Liver (tissue), 8 donors: ENCODE measurements at regions not wholly inside any gene's neighbourhood (a gene's known extent, or its start where the extent isn't known, plus 50 kb on each side); places are given as distances from the start of the nearest gene placed in this dataset.

ENCODE experiments used
- DNase-seq: peaks from one replicate; pipeline ENCODE4 v3.0.0-alpha.2; 2017; ENCODE audit warnings: low spot score
- H3K27ac ChIP-seq, 2 donors: one replicate each; pipeline ENCODE4 v1.7.0; 2013; ENCODE audit warnings: inconsistent platforms in 2 of 2, low read length in 2 of 2, control low read depth in 1 of 2, low read depth in 1 of 2, mild to moderate bottlenecking in 1 of 2
- H3K27me3 ChIP-seq, 4 donors: one replicate each; pipeline versions ENCODE4 v1.6.1 to v1.7.0; 2013; ENCODE audit warnings: low read length in 3 of 4, inconsistent platforms in 1 of 4, mild to moderate bottlenecking in 1 of 4, moderate library complexity in 1 of 4; ENCODE audit not compliant: control insufficient read depth in 4 of 4, insufficient read depth in 4 of 4
- H3K36me3 ChIP-seq, 4 donors: one replicate each; pipeline versions ENCODE4 v1.6.1 to v1.7.0; 2013; ENCODE audit warnings: low read length in 3 of 4, mild to moderate bottlenecking in 3 of 4, low read depth in 1 of 4, moderate library complexity in 1 of 4; ENCODE audit not compliant: control insufficient read depth in 4 of 4, insufficient read depth in 3 of 4
- H3K4me1 ChIP-seq, 4 donors: one replicate each; pipeline versions ENCODE4 v1.6.1 to v1.7.0; 2013; ENCODE audit warnings: low read length in 3 of 4, mild to moderate bottlenecking in 3 of 4, moderate library complexity in 1 of 4; ENCODE audit not compliant: control insufficient read depth in 4 of 4, insufficient read depth in 4 of 4
- H3K4me3 ChIP-seq, 3 donors: one replicate each; pipeline versions ENCODE4 v1.6.1 to v1.7.0; 2013; ENCODE audit warnings: low read length in 3 of 3, control low read depth in 1 of 3, low read depth in 1 of 3, mild to moderate bottlenecking in 1 of 3
- H3K9ac ChIP-seq, 2 donors: one replicate each; pipeline ENCODE4 v1.7.0; 2013; ENCODE audit warnings: low read length in 2 of 2, mild to moderate bottlenecking in 2 of 2, moderate library complexity in 2 of 2, control low read depth in 1 of 2, low read depth in 1 of 2
- H3K9me3 ChIP-seq, 4 donors: one replicate each; pipeline versions ENCODE4 v1.6.1 to v1.7.0; 2013; ENCODE audit warnings: low read length in 3 of 4; ENCODE audit not compliant: control insufficient read depth in 4 of 4
- EGR1 ChIP-seq, 2 donors: IDR thresholded peaks; 2 replicates each; pipeline ENCODE4 v1.6.1; 2016 to 2018; ENCODE audit warnings: antibody characterized with exemption in 2 of 2, low read depth in 2 of 2
- FOXA2 ChIP-seq: IDR thresholded peaks from 2 replicates; pipeline ENCODE4 v1.6.1; 2016; ENCODE audit warnings: antibody characterized with exemption
- GABPA ChIP-seq, 2 donors: IDR thresholded peaks in 1 of 2; conservative IDR thresholded peaks in 1 of 2; 2 replicates each; pipeline ENCODE4 v1.6.1; 2016; ENCODE audit warnings: antibody characterized with exemption in 2 of 2, mild to moderate bottlenecking in 1 of 2, moderate library complexity in 1 of 2
- HNF4A ChIP-seq, 2 donors: conservative IDR thresholded peaks; 2 replicates each; pipeline ENCODE4 v1.6.1; 2016; ENCODE audit warnings: antibody characterized with exemption in 2 of 2, mild to moderate bottlenecking in 2 of 2
- HNF4G ChIP-seq: IDR thresholded peaks from 2 replicates; pipeline ENCODE4 v1.6.1; 2016; ENCODE audit warnings: antibody characterized with exemption
- JUND ChIP-seq, 2 donors: IDR thresholded peaks; 2 replicates each; pipeline ENCODE4 v1.6.1; 2016; ENCODE audit warnings: antibody characterized with exemption in 2 of 2
- SP1 ChIP-seq: IDR thresholded peaks from 2 replicates; pipeline ENCODE4 v1.6.1; 2018; ENCODE audit warnings: antibody characterized with exemption, mild to moderate bottlenecking
- WGBS: extraction: QIAGEN DNeasy Blood & Tissue Kit; methylation state at CpG from one replicate; pipeline ENCODE4 v1.1.7; 2013; 5-methylcytosine and 5-hydroxymethylcytosine counted together
- TF ChIP-seq, protein P1 (sequence below): IDR thresholded peaks from 2 replicates; pipeline ENCODE4 v1.6.1; 2016; ENCODE audit warnings: antibody characterized with exemption
- TF ChIP-seq, protein P2 (sequence below): IDR thresholded peaks from 2 replicates; pipeline ENCODE4 v1.6.1; 2016; ENCODE audit warnings: antibody characterized with exemption
- TF ChIP-seq, protein P3 (sequence below): fragments of 150-350 bp; IDR thresholded peaks from 2 replicates; pipeline ENCODE4 v1.5.1; 2017; ENCODE audit warnings: improper control_type of control experiment, low read depth, low read length; ENCODE audit not compliant: missing input control
- TF ChIP-seq, protein P4 (sequence below): IDR thresholded peaks from 2 replicates; pipeline ENCODE4 v1.6.1; 2016; ENCODE audit warnings: antibody characterized with exemption
- donor health status: healthy.
- donor health status: healthy.
- donor health status: healthy.
- donor health status: healthy.
- donor health status: healthy.

DNA sequence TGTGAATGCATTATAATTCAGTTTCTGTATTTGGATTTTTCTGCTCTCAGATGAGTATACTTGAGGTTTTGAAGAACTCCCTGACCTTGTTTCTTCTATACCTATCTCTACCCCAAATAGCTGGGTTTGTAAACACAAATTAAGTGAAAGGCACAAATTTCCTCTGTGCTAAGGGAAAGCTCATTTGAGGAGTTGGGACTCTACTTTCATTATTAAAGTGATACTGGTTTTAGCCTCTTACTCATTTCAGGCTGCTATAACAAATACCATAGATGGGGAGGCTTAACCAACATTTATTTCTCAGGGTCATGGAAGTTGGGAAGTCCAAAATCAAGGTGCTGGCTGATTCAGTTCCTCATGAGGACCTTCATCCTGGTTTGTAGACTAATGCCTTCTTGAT is 97.2 kb upstream of the ANKH start:
- TF ChIP-seq, protein P1, sequence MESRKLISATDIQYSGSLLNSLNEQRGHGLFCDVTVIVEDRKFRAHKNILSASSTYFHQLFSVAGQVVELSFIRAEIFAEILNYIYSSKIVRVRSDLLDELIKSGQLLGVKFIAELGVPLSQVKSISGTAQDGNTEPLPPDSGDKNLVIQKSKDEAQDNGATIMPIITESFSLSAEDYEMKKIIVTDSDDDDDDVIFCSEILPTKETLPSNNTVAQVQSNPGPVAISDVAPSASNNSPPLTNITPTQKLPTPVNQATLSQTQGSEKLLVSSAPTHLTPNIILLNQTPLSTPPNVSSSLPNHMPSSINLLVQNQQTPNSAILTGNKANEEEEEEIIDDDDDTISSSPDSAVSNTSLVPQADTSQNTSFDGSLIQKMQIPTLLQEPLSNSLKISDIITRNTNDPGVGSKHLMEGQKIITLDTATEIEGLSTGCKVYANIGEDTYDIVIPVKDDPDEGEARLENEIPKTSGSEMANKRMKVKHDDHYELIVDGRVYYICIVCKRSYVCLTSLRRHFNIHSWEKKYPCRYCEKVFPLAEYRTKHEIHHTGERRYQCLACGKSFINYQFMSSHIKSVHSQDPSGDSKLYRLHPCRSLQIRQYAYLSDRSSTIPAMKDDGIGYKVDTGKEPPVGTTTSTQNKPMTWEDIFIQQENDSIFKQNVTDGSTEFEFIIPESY, result no peak
- no peak for TF ChIP-seq JUND (IDR thresholded peaks at IDR 0.05)
- TF ChIP-seq GABPA (IDR thresholded peaks at IDR 0.05 in 1 of 2, conservative IDR thresholded peaks at IDR 0.05 in 1 of 2), result no peak
- TF ChIP-seq FOXA2, result no peak
- Histone ChIP-seq H3K36me3 (no peaks in the 10 kb centered on the region), H3K9me3 (no peaks in the 10 kb centered on the region), H3K4me3 (no peak overlapping the region), H3K27me3 (no peaks in the 10 kb centered on the region), H3K9ac (no peak overlapping the region), H3K27ac (no peak overlapping the region), H3K4me1 (no peaks in the 10 kb centered on the region)
- DNase-seq, result no peak

DNA sequence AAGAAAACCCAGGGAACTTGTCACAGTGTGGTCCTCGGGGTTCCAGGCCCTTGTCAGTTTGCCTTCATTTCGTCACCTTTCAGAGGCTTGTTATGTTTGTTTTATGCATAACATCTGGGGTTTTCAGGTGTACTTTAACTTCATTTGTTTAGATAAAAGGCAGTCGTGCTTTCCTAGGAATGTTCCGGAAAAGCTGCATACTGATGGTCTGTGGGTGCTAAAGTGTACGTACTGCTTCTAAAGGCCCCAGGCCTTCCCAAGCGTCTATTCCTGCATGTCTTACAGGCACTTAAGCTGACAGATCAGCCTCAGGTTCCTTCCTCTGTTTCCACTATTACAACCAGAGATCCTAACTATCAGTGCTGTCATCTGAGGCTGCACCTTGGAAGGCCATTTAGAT is 95.6 kb upstream of the ANKH start:
- TF ChIP-seq, protein P2, sequence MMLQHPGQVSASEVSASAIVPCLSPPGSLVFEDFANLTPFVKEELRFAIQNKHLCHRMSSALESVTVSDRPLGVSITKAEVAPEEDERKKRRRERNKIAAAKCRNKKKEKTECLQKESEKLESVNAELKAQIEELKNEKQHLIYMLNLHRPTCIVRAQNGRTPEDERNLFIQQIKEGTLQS, result no peak
- TF ChIP-seq HNF4G, result no peak
- TF ChIP-seq FOXA2, result no peak
- no peak for TF ChIP-seq EGR1 (IDR thresholded peaks at IDR 0.05; ENCODE audit: low read depth in 2 of 2)
- TF ChIP-seq JUND (IDR thresholded peaks at IDR 0.05), result no peak
- no peaks in the 10 kb centered on the region for H3K27me3 ChIP-seq
- no peak overlapping the region for H3K27ac ChIP-seq
- DNase-seq, result no peak
- whole genome bisulfite sequencing, result 80% methylated on average over 6 of the region's 6 CpGs
- H3K9ac ChIP-seq, result no peak overlapping the region
- H3K4me3 ChIP-seq, result no peak overlapping the region
- no peaks in the 10 kb centered on the region for H3K36me3 ChIP-seq
- H3K9me3 ChIP-seq, result no peaks in the 10 kb centered on the region
- H3K4me1 ChIP-seq, result no peaks in the 10 kb centered on the region

DNA sequence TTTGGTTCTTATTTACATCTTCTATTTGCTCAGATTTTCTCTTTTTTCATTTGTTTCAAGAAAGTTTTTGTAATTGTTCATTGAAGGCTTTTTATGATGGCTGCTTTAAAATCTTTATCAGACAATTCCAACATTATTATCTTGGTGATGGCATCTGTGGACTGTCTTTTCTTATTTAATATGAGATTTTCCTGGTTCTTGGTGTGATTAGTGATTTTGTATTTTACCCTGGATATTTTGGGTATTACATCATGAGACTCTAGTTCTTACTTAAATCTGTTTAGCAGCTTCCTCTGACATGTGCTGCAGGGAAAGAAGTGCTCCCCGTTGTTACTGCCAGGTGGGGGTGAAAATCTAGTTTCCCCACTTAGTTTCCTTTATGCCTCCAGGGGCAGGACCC is 94.2 kb upstream of the ANKH start:
- no peaks in the 10 kb centered on the region for H3K36me3 ChIP-seq
- H3K27ac ChIP-seq, result no peak overlapping the region
- H3K27me3 ChIP-seq, result no peaks in the 10 kb centered on the region
- no peaks in the 10 kb centered on the region for H3K4me1 ChIP-seq
- no peak overlapping the region for H3K9ac ChIP-seq
- TF ChIP-seq FOXA2 (no peak), HNF4G (no peak), SP1 (no peak), HNF4A (conservative IDR thresholded peaks at IDR 0.05) (no peak)
- TF ChIP-seq, protein P3, sequence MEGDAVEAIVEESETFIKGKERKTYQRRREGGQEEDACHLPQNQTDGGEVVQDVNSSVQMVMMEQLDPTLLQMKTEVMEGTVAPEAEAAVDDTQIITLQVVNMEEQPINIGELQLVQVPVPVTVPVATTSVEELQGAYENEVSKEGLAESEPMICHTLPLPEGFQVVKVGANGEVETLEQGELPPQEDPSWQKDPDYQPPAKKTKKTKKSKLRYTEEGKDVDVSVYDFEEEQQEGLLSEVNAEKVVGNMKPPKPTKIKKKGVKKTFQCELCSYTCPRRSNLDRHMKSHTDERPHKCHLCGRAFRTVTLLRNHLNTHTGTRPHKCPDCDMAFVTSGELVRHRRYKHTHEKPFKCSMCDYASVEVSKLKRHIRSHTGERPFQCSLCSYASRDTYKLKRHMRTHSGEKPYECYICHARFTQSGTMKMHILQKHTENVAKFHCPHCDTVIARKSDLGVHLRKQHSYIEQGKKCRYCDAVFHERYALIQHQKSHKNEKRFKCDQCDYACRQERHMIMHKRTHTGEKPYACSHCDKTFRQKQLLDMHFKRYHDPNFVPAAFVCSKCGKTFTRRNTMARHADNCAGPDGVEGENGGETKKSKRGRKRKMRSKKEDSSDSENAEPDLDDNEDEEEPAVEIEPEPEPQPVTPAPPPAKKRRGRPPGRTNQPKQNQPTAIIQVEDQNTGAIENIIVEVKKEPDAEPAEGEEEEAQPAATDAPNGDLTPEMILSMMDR, result no peak
- TF ChIP-seq, protein P4, sequence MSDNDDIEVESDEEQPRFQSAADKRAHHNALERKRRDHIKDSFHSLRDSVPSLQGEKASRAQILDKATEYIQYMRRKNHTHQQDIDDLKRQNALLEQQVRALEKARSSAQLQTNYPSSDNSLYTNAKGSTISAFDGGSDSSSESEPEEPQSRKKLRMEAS, result no peak
- DNase-seq, result no peak
- H3K9me3 ChIP-seq, result no peaks in the 10 kb centered on the region
- 85% methylated on average over 1 of the region's 1 CpG for WGBS
- no peak overlapping the region for H3K4me3 ChIP-seq
